HEK293T (cell line): ENCODE measurements at regions not wholly inside any gene's neighbourhood (a gene's known extent, or its start where the extent isn't known, plus 50 kb on each side); places are given as distances from the start of the nearest gene placed in this dataset.

Experiments used
- CTCF ChIA-PET: fragments of 350-600 bp; formaldehyde crosslinking; extraction: SDS; loops from one replicate; lab custom pipeline; 2021; ENCODE audit warnings: antibody characterized with exemption, inconsistent platforms; lab: Yijun Ruan, JAX
- POLR2A ChIA-PET: fragments of 350-600 bp; formaldehyde crosslinking; extraction: SDS; loops from one replicate; lab custom pipeline; 2020; ENCODE audit warnings: antibody characterized with exemption, inconsistent platforms; lab: Yijun Ruan, JAX
- DNase-seq: peaks from one replicate; pipeline ENCODE4 v3.0.0; 2012; ENCODE audit warnings: mixed read lengths; ENCODE audit errors: extremely low spot score
- ARNT ChIP-seq: fragments of 450-650 bp; IDR thresholded peaks from 2 replicates; pipeline ENCODE4 v1.6.1; 2017; ENCODE audit warnings: mild to moderate bottlenecking
- BHLHE40 ChIP-seq: fragments of 450-650 bp; IDR thresholded peaks from 2 replicates; pipeline ENCODE4 v1.6.1; 2016; ENCODE audit warnings: mild to moderate bottlenecking, moderate library complexity, borderline replicate concordance
- CTBP1 ChIP-seq: fragments of 450-650 bp; IDR thresholded peaks from 2 replicates; pipeline ENCODE4 v1.6.1; 2016; ENCODE audit warnings: borderline replicate concordance
- ELF4 ChIP-seq: fragments of 450-650 bp; IDR thresholded peaks from 2 replicates; pipeline ENCODE4 v1.6.1; 2017; ENCODE audit warnings: antibody characterized with exemption
- FOXA1 ChIP-seq: fragments of 450-650 bp; IDR thresholded peaks from 2 replicates; pipeline ENCODE4 v1.6.1; 2016; ENCODE audit warnings: mild to moderate bottlenecking
- FOXK2 ChIP-seq: fragments of 450-650 bp; IDR thresholded peaks from 2 replicates; pipeline ENCODE4 v1.6.1; 2016; ENCODE audit warnings: mild to moderate bottlenecking
- FOXM1 ChIP-seq: fragments of 450-650 bp; IDR thresholded peaks from 2 replicates; pipeline ENCODE4 v1.6.1; 2017; ENCODE audit warnings: mild to moderate bottlenecking, borderline replicate concordance
- HDGF ChIP-seq: fragments of 450-650 bp; IDR thresholded peaks from 2 replicates; pipeline ENCODE4 v1.6.1; 2017; ENCODE audit warnings: antibody characterized with exemption, borderline replicate concordance
- L3MBTL2 ChIP-seq: fragments of 450-650 bp; conservative IDR thresholded peaks from 2 replicates; pipeline ENCODE4 v1.6.1; 2016; ENCODE audit warnings: mild to moderate bottlenecking
- LEF1 ChIP-seq: fragments of 450-650 bp; IDR thresholded peaks from 2 replicates; pipeline ENCODE4 v1.6.1; 2017; ENCODE audit warnings: mild to moderate bottlenecking, borderline replicate concordance
- NFRKB ChIP-seq: fragments of 450-650 bp; IDR thresholded peaks from 2 replicates; pipeline ENCODE4 v1.6.1; 2016; ENCODE audit warnings: mild to moderate bottlenecking, moderate library complexity
- SP1 ChIP-seq: fragments of 450-650 bp; IDR thresholded peaks from 2 replicates; pipeline ENCODE4 v1.6.1; 2017
- SUZ12 ChIP-seq: fragments of 450-650 bp; IDR thresholded peaks from 2 replicates; pipeline ENCODE4 v1.6.1; 2016; ENCODE audit warnings: mild to moderate bottlenecking
- TARDBP ChIP-seq: fragments of 450-650 bp; IDR thresholded peaks from 2 replicates; pipeline ENCODE4 v1.6.1; 2016
- ZNF384 ChIP-seq: fragments of 450-650 bp; IDR thresholded peaks from 2 replicates; pipeline ENCODE4 v1.6.1; 2016
- TF ChIP-seq, protein P1 (sequence below): fragments of 450-650 bp; IDR thresholded peaks from 2 replicates; pipeline ENCODE4 v1.6.1; 2016

DNA sequence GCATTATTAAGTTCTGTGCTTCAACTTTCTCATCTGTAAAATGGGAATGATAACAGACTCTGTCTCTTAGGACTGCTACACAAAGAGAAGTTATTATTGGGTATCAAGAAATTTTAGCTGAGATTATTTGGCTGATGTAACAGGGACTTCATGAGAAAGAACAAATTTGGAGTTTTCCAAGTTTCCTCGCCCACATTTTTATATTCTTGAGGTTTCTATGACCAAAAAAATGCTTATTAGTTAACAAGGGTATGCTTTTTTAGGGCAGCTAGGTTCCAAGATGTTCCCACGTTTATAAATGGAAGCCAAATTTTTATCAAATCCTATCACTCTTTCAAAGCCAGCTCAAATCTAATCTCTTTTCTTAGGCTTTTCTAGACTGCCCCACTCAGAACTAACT lies 50.6 kb upstream of the C3orf80 start:
- CTCF ChIA-PET: no interaction called here
- no peak for TF ChIP-seq L3MBTL2
- TF ChIP-seq HDGF: no peak
- TF ChIP-seq SUZ12: no peak
- no peak for TF ChIP-seq FOXM1
- TF ChIP-seq LEF1: no peak
- no peak for TF ChIP-seq ZNF384
- TF ChIP-seq FOXA1: no peak
- TF ChIP-seq ARNT: no peak
- no peak for TF ChIP-seq ELF4
- no peak for TF ChIP-seq NFRKB
- TF ChIP-seq BHLHE40: no peak
- TF ChIP-seq CTBP1: no peak
- TF ChIP-seq, protein P1, sequence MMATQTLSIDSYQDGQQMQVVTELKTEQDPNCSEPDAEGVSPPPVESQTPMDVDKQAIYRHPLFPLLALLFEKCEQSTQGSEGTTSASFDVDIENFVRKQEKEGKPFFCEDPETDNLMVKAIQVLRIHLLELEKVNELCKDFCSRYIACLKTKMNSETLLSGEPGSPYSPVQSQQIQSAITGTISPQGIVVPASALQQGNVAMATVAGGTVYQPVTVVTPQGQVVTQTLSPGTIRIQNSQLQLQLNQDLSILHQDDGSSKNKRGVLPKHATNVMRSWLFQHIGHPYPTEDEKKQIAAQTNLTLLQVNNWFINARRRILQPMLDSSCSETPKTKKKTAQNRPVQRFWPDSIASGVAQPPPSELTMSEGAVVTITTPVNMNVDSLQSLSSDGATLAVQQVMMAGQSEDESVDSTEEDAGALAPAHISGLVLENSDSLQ: no peak
- TF ChIP-seq TARDBP: no peak
- no peak for TF ChIP-seq FOXK2
- no peak for TF ChIP-seq SP1
- POLR2A ChIA-PET: no interaction called here
- DNase-seq: no peak
